GM19455 (cell line): ENCODE measurements at regions not wholly inside any gene's neighbourhood (a gene's known extent, or its start where the extent isn't known, plus 50 kb on each side); places are given as distances from the start of the nearest gene placed in this dataset.

Experiments
- ATAC-seq: cut with Tn5 transposase; IDR thresholded peaks from one replicate; pipeline ENCODE4 v1.9.1; 2021; ENCODE audit not compliant: unreplicated experiment

DNA sequence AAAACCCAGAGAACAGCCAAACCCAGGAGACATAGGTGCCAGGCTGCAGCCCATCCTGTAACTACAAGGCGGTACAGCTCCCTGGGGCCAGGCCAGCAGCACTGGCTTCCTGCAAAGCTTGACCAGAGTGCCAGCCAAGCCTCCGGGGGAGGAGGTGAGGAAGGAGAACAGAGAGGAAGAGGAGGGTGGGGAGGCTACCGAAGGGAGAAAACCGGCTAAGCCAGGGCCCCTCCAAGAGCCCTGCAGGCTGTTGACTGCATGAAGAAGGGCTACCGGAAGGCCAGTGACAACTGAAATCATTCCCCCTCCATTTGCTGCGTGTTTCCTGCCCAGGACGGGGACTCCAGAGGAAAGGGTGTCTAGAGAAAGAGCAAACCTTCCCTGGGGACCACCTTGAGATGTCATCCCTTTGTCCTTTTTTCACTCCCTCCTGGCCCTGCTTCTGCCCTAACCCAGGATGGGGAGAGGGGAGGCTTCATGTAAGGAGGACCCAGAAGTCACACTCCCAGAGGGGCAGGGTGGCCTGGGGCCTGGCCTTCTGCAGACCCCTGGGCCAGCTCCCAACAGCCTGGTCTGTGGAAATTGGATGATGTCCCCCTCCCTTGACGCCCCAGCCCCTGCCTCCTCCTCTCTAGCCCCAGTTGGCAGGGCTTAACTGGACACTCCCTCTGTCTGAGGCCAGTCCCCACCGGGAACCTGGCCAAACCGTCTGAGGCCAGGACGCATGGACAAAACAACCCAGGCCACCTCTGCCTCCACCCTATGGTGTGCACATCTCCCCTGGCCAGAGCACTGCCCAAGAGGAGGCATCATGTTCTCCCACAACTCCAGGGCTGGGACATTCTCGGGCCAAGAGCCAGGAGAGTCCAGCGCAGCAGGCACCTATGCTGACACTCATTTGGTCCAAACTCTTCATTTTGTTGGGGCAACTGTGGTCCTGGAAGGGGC lies 207.8 kb downstream of the CYP26B1 start:
- ATAC-seq: no peak

DNA sequence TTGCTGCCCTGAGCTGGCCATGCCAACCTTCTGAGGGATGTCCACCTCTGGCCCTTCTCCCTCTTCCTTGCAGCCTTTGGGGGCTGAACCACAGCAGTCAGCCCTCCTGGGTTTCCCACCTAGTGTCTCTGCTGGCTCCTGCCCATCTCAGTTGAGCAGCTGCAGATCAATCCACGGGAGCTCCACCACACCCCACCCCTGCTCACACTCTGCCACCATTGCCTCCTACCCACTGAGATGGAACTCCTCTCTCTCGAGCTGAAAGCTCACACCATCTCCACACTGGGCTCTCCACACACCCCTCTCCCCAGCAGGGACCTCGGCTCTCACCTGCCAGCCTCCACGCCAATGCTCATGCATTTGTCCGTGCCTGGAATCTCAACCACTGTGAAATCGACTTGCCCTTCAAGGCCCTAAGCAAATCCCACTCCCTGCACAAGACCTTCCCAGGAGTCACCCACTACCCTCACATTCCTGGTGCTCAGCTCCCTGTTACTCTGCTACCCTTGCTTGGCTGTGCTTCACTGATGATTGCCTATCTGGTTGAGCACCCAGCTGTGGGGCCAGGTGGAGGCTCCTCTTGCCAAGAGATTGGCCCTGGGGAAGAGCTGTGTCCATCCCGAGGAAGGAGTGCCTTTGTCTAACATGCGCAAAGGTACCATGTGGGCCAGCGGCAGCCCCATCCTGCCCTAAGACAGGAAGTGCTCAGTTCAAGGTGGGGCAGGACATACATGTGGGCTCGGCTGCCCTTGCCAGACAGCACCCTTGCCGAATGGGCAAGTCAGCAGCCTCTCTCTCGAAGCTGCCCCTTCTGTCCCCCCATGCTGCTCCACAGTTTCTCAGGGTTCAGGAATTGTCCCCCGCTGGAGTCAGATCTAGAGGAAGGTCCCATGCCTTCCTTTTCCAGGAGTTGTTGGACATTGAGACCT lies 208.7 kb downstream of the CYP26B1 start:
- ATAC-seq: no peak

DNA sequence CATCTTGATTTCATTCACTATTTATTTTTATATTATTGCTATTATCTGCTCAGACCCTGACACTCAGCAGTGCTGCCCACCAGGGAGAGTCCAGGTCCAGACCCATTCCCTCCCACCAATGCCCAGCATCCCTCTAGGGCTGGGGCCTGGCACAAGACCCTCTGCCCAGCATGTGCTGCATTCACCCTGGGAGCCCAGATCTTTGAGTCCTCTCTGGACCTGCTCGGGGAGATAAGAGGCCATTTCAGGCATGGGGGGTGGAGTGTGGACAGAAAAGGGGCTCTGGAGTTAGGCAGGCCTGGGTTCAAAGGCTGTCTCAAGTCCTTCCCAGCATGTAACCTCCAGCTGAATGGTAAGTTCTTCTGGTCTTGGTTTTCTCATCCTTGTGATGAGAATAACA lies 209.6 kb downstream of the CYP26B1 start:
- ATAC-seq: no peak

DNA sequence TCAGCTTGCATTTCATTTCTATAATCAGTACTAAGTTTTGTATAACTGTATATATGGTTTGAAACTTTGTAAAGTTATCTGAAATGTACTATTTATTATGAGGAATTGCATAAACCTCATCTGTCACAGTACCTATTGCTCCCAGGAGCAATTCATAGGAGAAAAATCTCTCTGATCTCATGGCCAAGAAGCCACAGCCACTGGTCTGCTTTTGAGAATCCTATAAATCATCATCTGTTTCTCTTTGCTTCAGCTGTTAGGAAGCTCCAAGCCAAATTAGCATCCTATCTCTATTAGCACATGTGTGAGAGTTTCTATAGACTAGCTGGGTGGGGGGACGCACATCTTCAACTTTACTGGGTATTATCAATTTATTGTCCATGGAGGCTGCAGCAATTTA lies 210.3 kb downstream of the CYP26B1 start:
- no peak for ATAC-seq

DNA sequence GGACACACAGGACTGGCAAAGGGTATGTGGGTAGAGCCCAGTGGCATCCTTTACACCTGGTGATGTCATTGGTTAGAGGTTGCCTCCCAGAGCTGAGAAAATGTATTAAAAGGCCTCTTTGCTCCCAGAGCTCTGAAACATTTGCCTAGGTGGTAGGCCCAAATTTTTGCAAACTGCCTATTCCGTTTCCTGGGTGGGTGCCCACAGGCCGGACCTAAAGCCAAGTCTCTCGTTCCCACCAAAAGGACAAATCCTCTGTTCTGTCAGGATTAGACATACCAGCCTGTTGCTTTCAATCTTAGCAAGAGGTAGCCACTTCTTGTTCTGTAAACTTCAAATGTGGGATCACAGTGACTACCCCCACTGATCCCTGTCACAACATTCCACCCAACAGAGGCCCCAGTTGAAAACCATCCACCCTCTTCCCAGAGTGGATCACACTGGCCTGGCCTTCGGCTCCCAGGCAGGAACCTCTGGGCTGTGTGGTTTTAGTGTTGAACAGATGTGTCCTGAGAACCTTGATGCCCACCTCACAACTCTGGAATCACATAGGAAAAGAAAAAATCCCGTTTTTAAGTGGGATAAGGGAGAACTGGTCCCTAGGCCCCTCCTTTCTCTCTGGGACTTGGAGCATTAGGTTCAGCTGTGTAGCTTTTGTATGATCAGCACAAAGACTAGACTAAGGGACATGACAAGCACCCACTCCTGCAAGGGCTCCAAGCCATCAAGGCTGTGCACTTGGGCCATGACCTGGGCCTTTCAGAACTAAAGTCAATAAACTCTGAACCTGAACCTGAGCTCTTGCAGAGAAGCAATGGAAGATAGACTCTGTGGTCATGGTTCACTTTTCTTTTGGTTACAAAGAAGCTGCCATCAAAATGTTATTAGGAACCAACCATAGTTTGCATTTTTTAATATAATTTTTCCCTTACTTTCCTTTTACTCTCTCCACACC lies 211.3 kb downstream of the CYP26B1 start:
- no peak for ATAC-seq

DNA sequence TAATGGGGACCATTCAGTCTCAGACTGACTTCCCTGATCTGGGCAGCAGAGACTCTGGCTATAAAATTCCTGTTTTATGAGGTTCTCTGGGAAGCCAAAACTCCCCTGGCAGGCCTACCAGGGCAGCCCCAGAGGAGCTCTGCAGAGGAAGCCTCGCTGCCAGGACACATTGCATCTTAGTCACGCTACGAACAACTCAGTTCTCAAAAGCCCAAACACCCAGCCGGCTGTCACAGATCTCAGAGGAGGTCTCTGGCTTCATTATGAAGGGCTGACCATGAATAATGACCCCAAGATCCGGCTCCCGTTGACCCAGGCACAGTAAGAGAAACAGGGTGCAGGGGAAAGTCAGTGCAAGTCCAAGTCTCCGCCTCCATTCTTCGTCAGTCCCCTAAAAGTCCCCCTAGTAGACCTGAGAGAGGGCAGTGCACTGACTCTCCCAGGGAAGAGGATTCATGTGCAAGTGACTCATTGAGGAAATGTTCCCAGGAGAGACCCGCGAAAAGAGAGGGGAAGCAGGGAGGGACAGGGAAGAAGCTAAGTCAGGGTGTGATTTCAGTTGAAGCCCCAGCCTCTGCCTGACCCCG lies 212.3 kb downstream of the CYP26B1 start:
- no peak for ATAC-seq

DNA sequence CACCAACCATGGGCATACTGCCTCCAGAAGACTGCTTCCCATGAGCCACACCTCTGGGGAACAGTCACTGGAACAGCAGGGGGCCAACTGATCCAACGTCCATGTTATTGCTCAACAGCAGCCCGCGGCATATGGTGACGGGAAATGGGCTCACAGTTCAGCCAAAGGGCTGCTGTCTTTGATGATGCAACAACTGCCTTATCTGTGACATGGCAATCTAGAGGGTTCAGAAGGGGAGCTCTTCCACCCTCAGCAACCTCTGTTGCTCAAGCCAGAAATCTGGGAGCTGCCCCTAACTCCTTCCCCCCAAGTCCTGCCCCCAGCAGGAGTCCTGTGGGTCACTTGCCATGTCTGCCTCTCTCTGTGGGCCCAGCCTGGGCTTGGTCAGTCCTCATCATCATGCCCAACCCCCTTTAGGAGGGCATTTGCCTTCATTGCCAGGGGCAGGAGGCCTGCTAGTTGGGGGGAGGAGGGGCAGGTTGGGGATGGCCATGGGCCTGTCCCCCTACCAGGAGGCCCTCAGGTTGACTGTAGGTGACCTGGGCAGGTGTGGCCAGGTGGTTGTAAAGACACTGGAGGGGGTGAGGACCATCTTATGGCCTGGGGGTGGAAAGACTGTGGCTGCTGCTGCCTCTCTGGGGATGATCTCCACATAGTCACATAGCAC lies 212.9 kb downstream of the CYP26B1 start:
- no peak for ATAC-seq

DNA sequence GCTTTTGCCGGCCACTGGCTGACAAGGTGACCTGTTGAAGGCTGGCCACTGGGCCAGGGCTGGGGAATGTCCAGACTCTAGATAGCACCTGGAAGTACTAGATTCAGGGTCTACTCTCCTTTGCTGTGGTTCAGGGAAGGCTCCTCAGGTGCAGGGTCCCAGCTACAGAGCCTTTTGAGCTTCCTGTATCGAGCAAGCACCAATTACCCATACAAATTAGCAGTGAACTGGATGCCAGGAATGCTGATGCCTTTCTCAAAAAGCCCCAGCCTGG lies 213.4 kb downstream of the CYP26B1 start:
- no peak for ATAC-seq

DNA sequence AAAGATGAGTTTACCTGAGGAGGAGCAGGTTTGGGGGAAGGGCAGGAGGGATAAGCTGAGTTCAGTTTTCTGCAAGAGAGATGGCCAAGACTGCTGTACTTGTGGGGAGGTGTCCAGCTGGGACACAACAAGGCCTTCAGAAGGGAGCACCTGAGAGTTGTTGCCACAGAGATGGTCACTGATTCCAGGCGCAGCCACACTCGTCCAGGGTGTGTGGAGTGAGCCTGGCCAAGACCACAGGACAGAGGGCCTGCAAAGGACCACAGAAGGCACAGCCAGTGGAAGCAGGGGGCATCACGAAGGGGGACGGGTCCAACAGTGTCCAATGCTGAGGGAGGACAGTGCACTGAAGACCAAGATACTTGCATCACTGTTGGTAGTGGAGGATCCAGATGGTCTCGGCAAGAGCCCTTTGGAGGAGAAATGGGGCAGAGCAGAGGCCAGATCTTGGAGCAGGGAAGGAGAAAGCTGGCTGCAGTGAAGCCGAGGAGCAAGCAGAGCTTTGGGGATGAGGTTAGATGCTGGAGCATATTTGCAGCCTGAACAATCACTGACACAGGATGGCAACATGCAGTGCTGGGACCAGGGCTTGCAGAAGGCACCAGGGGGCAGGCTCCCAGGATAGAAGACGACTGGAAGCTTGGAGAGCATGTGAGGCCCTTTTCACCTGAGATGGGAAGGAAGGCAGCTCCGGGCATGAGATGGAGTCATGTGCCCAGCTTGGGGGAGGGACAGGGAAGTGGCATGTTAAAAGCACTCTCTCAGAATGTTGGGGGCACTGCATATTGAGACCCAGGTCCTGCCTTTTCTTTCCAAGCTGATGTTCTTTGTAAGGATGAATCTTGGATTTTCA lies 214.0 kb downstream of the CYP26B1 start:
- ATAC-seq: no peak

DNA sequence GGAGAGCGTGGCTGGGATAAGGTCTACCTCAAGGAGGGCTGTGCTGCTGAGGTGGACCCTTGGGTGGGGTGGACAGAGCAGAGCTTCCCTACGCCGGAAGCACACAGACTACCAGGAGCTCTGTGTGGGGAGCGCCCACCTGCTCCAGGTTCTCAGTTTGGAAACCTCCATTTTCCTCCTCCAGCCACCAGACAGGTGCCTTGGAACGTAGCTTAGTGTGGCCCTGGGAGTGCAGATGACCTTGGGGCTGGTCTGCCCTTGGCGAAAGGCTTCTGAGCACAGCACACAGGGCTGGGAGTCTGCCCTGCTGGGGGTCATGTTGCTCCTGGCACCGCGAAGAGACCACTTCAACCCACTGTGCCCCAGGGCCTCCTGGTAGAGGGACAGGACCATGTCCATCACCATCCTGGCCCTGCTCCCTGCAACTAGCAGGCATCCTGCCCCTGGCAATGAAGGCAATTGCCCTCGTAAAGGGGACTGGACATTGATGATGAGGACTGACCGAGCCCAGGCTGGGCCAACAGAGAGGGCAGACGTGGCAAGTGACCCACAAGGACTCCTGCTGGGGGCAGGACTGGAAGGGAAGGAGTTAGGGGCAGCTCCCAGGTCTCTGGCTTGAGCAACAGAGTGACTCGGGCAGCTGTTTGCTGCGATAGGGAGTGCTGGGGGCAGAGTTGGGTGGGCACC lies 214.7 kb downstream of the CYP26B1 start:
- no peak for ATAC-seq

DNA sequence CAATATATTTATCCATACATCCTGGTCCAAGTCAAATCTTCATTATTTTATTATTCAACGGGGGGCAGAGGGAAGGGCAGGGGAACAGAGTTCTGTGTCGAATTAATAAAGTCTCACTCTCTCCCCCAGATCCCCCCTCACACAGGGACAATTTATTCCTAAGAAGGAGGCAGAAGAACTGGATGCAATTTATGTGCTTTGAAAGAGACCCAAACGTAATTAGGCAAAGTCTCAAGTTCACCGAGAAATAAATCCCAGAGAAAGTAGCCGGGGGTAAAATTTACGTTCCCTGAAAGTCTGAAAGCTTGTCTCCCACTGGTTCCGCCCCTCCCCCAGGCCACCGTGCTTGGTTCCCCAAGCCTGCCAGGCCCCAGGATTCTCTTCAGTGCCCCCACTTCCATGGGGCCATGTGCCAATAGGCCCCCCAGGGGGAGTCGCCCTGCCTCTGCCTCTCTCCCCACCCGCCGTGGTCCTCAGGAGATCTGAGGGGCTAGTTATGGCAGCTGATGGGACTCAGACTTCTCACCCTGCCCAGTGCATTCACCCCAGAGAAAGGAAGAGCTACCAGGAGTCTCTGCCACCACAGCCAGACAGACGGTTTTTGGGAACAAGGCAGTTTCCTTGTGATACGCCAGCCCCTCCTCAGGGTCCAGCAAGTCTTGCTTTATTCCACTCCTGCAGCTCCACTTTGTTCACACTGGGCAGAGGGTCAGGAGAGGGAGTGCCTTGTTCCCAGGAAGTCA lies 215.5 kb downstream of the CYP26B1 start:
- ATAC-seq: no peak

DNA sequence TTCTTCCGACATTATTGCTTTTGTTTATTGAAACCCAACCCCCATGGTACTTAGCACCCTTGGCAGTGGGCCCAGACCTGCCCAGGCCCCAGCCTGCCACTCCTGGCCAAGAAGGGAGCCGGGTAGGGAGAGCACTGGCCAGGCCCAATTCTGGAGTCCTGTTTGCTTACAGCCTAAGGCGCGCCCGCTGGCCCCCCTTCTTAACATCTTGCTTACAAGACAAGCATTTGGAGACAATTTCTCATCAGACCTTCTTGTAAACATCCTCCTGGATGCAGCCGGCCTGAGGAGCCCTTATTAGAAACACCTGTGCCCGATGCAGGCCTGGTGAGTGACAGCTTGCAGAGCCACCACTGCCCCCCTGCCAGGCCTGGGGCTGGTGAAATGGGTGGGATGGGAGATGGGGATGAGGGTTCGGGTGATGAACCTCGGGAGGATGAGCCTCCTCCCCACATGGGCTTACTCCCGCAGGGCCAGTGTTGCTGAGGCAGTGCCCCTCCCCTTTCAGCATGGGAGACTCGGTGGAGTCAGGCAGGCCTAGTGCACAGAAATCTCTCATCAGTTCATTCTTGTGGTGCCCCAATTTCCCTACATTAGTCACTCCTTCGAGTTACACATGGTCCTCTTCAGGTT lies 217.5 kb downstream of the CYP26B1 start:
- no peak for ATAC-seq

DNA sequence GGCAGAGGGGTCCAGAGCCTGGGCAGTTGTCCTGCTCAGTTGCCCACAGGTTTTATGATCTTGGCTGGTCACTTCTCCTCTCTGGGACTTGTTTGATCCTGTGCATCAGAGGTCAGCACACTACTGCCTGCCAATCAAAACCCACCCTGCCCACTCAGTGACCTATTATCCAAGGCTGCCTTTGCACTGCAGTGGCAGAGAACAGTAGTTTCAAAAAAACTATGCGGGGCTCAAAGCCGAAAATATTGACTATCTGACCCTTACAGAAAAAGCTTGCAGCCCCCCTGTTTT lies 218.2 kb downstream of the CYP26B1 start:
- ATAC-seq: no peak

DNA sequence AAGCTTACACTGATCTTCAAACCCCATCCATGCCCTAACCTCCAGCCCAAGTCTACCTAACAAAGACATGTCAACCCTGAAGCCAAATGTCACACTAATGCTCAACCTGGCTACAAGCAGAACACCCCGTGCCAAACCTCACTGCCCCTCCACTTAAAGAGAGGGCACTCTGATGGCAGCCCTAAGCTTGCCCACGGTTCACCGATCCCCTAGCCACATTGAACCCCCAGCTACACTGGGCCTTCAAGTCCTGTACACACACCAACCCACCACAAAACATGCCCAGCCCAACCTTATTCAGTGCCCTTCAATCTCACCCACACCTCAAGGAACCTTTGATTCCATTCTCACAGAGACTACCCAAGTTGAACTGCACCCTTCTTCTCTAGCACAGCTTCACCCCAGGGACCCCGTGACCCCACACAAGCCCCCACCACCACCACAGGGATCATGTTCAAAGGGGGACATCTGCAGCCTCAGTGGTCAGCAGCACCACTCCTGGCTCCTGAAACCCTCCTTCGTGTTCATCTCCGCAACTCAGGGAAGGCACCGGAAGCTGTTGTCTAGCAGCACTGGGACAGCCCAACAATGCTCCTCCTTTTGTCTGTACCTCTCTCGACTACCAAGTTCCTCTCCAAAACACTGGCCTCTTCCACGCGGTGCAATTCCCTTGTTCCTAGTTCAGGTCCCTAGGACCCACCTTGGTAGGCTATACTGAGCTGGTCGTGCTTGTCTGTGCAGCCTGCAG lies 218.8 kb downstream of the CYP26B1 start:
- ATAC-seq: no peak

DNA sequence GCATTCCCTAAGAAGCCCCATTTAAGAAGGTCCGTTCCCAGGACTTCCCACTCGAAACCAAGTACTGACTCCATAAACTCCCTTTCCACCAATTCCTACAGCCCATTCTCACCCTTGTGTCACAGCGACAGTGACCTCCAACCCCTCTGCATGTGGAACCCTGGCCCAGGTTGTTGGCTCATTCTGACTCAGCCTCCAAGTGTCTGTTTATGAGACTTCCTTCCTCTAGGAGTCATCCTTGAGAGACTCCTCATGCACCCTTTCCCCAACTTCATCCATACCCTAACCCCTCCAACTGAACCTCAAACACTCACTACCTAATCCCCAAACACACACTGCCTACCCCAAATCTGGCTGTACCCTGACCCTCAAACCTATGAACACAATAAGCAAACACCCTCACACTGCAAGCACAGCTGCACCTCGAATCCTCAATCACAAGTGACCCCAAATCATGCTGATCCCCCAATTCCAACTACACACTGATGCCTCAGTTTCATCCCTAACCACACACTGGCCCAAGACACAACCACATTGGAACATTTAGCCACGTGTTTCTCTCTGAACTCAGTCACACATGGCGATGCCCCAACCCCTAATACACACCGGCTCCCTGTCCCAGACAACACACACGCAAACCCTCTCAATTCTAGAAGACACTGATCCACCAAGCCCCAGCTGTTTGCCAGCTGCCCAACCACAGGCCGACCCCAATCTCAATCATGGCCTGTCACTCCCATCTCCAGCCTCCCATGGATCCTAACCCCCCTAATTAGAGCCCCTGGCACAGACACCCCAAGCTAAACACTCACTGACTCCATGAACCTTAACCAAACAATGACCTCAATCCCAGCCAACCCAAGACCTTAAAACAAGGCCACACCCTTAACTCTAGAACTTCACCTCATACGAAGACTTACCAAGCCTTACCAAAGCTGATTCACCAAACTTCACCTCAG lies 219.6 kb downstream of the CYP26B1 start:
- ATAC-seq: no peak
